ENCODE measurements at regions not wholly inside any gene's neighbourhood (a gene's known extent, or its start where the extent isn't known, plus 50 kb on each side); places are given as distances from the start of the nearest gene placed in this dataset.

GRCh38 chr5:88952996-88953643 lies 70.1 kb upstream of the MEF2C start:
- TF ChIP-seq CTCF (IDR thresholded peaks at IDR 0.05) (no peak), POLR2A (IDR thresholded peaks at IDR 0.05) (no peak)
